Prostate gland (tissue), 2 donors: ENCODE measurements at regions not wholly inside any gene's neighbourhood (a gene's known extent, or its start where the extent isn't known, plus 50 kb on each side); places are given as distances from the start of the nearest gene placed in this dataset.

ENCODE experiments used
- DNase-seq: peaks from one replicate; pipeline ENCODE4 v3.0.0-alpha.2; 2019; ENCODE audit warnings: low spot score
- H3K27ac ChIP-seq, 2 donors: fragments of 200-600 bp; sonication (generic); 2 replicates each; pipeline ENCODE4 v1.5.1; 2017 to 2019
- H3K27me3 ChIP-seq: fragments of 200-600 bp; sonication (generic); replicated peaks from 2 replicates; pipeline ENCODE4 v1.5.1; 2019; ENCODE audit not compliant: insufficient read depth
- H3K36me3 ChIP-seq, 2 donors: fragments of 200-600 bp; sonication (generic); 1 replicate in 1 of 2; 2 replicates in 1 of 2; pipeline versions ENCODE4 v1.5.1 to v1.8.1; 2017 to 2019
- H3K4me1 ChIP-seq: fragments of 200-600 bp; sonication (generic); replicated peaks from 2 replicates; pipeline ENCODE4 v1.5.1; 2019
- H3K4me3 ChIP-seq, 2 donors: fragments of 200-600 bp; sonication (generic); 2 replicates each; pipeline ENCODE4 v1.5.1; 2017 to 2019
- H3K9me3 ChIP-seq: fragments of 200-600 bp; sonication (generic); 2 replicates; pipeline ENCODE4 v1.5.1; 2017
- CTCF ChIP-seq, 4 experiments: fragments of 200-600 bp in 2 of 4; fragments of 450-650 bp in 2 of 4; sonication (generic) in 2 of 4; IDR thresholded peaks; 1 replicate in 3 of 4; 2 replicates in 1 of 4; pipeline ENCODE4 v1.5.1; 2016 to 2019; ENCODE audit warnings: antibody characterized with exemption in 4 of 4, mild to moderate bottlenecking in 2 of 4, moderate library complexity in 2 of 4
- POLR2A ChIP-seq: fragments of 450-650 bp; IDR thresholded peaks from one replicate; pipeline ENCODE4 v1.6.1; 2016; ENCODE audit warnings: antibody characterized with exemption, mild to moderate bottlenecking
- POLR2AphosphoS5 ChIP-seq: sonication (generic); formaldehyde crosslinking; IDR thresholded peaks from one replicate; pipeline ENCODE4 v1.6.1; 2017; ENCODE audit warnings: antibody characterized with exemption
- WGBS: methylation state at CpG from one replicate; pipeline ENCODE4 v1.1.5; 2018; 5-methylcytosine and 5-hydroxymethylcytosine counted together
- intact Hi-C: fragments of 100-400 bp; cut with DNase I; formaldehyde crosslinking; loops from one replicate; pipeline ENCODE4 v1.14.2; 2022

- H3K36me3 ChIP-seq, result no peaks in the 10 kb centered on the region
- H3K4me1 ChIP-seq, result no peaks in the 10 kb centered on the region
- H3K9me3 ChIP-seq, result no peaks in the 10 kb centered on the region
- intact Hi-C loops, result no loop called here
- no peak overlapping the region for H3K4me3 ChIP-seq
- no peak overlapping the region for H3K27ac ChIP-seq
- TF ChIP-seq CTCF (IDR thresholded peaks at IDR 0.05), result no peak
- TF ChIP-seq POLR2A, result no peak
- no peak for TF ChIP-seq POLR2AphosphoS5
- DNase-seq, result no peak
- H3K27me3 ChIP-seq, result no peaks in the 10 kb centered on the region
Observed at GRCh38 chr4:126834854-126835253, 797.9 kb upstream of the INTU start.

DNA sequence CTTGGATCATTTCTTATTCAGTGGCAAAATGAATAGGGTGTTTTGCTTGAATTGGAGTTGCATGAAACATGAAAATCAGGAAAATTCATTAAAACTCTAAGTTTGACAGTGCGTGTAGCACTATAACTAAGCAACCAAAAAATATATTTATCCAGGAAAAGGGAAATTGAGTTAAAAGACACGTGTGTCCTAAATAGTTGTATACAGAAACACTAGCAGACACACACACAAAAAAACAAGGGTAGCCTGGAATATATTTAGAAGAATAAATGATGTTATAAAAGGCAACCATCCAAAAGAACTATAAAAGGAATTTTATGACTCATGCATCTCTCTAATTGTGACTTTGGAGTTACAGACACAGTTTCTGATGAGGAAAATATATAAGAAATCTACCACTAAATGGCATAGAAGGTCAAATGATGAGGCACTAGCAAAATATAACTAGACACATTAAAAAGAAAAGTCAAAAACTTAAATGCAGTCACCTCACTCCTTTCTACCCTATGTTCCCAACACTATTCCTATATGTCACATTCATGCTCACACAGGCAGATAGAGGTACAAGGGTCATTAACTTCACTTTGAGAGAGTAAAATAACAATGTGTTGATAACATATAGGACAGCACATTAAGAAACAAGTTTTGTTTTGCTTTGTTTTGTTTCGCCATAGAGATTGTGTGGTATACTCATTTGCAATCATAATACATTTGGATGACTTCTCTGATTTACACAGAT is 793.6 kb upstream of the INTU start:
- 73% methylated on average over 3 of the region's 3 CpGs for WGBS
- intact Hi-C loops, result no loop called here
- H3K27ac ChIP-seq, result no peak overlapping the region
- no peaks in the 10 kb centered on the region for H3K4me1 ChIP-seq
- H3K36me3 ChIP-seq, result no peaks in the 10 kb centered on the region
- no peak for DNase-seq
- H3K27me3 ChIP-seq, result no peaks in the 10 kb centered on the region
- H3K9me3 ChIP-seq, result no peaks in the 10 kb centered on the region
- no peak for TF ChIP-seq CTCF (IDR thresholded peaks at IDR 0.05)
- no peak for TF ChIP-seq POLR2AphosphoS5
- TF ChIP-seq POLR2A, result no peak
- no peak overlapping the region for H3K4me3 ChIP-seq

GRCh38 chr4:126843492-126844067 is 789.2 kb upstream of the INTU start:
- WGBS, result 93% methylated on average over 5 of the region's 5 CpGs
- no peak overlapping the region for H3K27ac ChIP-seq
- intact Hi-C loops, result no loop called here

GRCh38 chr4:126850286-126850685 is 782.5 kb upstream of the INTU start:
- 70% methylated on average over 1 of the region's 1 CpG for WGBS
- intact Hi-C loops, result no loop called here

More at GRCh38 chr4:126843492-126844067, 789.2 kb upstream of the INTU start:
- no peaks in the 10 kb centered on the region for H3K9me3 ChIP-seq
- no peaks in the 10 kb centered on the region for H3K36me3 ChIP-seq
- H3K4me1 ChIP-seq, result no peaks in the 10 kb centered on the region
- DNase-seq, result no peak
- no peak for TF ChIP-seq POLR2A
- TF ChIP-seq POLR2AphosphoS5, result no peak
- no peak for TF ChIP-seq CTCF (IDR thresholded peaks at IDR 0.05)
- H3K4me3 ChIP-seq, result no peak overlapping the region
- no peaks in the 10 kb centered on the region for H3K27me3 ChIP-seq

More at GRCh38 chr4:126850286-126850685, 782.5 kb upstream of the INTU start:
- no peak for DNase-seq
- H3K27me3 ChIP-seq, result no peaks in the 10 kb centered on the region
- H3K4me3 ChIP-seq, result no peak overlapping the region
- H3K27ac ChIP-seq, result no peak overlapping the region
- H3K36me3 ChIP-seq, result no peaks in the 10 kb centered on the region
- TF ChIP-seq POLR2A (no peak), POLR2AphosphoS5 (no peak), CTCF (IDR thresholded peaks at IDR 0.05) (no peak)
- no peaks in the 10 kb centered on the region for H3K4me1 ChIP-seq
- H3K9me3 ChIP-seq, result no peaks in the 10 kb centered on the region
